ENCODE measurements at regions not wholly inside any gene's neighbourhood (a gene's known extent, or its start where the extent isn't known, plus 50 kb on each side); places are given as distances from the start of the nearest gene placed in this dataset.
"Not testable (repeated sequence)": the region's sequence is repeated elsewhere in the genome, so short reads cannot be mapped to it uniquely, and the experiment has no call there.

DNA sequence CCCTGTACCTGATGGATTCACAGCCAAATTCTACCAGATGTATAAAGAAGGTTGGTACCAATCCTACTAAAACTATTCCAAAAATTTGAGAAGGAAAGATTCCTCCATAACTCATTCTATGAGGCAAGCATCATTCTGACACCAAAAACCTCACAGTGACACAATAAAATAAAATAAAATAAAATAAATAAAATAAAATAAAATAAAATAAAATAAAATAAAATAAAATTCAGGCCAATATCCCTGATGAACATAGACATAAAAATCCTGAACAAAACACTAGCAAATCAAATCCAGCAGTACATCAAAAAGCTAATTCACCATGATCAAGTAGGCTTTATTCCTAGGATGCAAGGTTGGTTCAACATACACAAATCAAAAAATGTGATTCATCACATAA lies 108.1 kb downstream of the PROX1 start:
- DNase-seq (ENCODE audit: low spot score); intact Hi-C loops (cut with DNase I): not testable (repeated sequence)

DNA sequence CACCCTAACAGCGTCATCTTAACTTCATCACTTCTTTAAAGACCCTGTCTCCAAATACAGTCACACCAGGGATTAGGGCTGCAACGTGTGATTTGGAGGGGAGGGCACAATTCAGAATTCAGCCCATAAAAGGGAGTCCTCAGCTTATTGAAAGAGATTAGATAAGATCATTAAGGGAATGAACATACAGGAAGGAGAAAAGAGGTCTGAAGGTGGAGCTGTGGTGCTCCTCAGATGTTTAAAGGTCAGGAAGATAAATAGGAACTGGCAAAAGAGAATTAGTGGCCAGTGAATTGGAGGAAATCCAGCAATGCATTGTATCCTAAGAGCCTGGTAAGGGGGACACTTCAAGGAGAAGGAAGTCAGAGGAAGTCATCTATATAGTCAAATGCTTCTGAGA lies 113.5 kb downstream of the PROX1 start:
- intact Hi-C loops (cut with DNase I) = loop anchor here (5.0 kb wide), 1 partner anchor 724 kb away; no protein-coding TSS in a partner anchor
- no peak for DNase-seq (ENCODE audit: low spot score)

DNA sequence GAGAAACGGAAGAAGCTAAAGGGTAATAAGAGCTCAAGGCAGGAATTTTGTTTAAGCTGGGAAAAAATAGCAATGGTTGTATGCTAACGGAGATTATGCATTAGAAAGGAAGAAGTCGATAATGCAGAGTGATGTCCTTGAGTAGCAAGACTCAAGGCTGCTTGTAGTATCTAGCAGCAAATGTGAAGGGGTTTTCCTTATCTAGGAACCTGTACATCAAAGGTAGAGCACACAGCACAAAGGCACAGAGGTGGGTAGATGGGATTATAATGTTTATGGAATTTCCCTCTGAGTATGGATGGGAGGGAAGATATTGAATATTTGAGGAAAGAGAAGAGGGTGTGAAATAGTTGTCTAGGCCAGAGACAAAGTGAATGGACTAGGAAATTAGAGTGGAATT lies 114.1 kb downstream of the PROX1 start:
- intact Hi-C loops (cut with DNase I) = loop anchor here (5.0 kb wide), 1 partner anchor 725 kb away; no protein-coding TSS in a partner anchor
- no peak for DNase-seq (ENCODE audit: low spot score)

DNA sequence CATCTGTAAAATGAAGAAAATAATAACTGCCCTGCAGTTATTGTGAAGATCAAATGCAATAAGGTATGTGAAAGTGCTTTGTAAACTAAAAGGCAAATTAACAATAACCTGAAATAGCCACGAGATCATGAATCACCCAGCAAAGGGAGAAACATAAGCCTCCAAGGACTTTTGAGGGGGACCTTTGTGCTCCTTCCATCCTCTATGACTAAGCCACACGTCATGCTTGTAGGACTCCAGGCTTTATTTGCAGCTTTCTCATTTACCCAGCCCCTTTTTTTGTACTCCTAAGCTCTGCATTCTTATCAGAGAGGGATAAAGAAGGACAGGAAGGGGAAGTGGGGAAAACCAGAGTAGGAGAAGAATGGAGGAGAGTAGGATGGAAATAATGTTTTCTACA lies 115.1 kb downstream of the PROX1 start:
- DNase-seq (ENCODE audit: low spot score) = no peak
- intact Hi-C loops (cut with DNase I) = loop anchor here (5.0 kb wide), 1 partner anchor 726 kb away; no protein-coding TSS in a partner anchor

DNA sequence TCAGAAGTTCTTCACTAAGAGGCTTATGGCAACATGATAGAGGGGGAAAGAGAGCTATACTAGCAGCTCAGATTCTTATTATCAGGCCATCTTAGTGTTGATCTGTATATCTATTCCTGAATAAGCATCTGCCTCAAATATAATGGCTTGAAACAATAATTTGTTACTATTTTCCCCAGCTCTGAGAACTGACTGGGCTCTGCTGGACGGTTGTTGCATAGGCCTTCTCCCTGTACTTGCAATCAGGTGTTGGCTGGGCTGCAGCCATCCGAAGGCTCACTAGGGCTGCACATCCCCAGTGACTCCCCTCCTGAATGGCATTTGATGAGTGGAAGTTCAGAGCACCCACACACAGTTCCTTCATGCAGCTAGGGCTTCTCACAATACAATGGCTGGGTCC lies 116.0 kb downstream of the PROX1 start:
- no peak for DNase-seq (ENCODE audit: low spot score)
- intact Hi-C loops (cut with DNase I) = loop anchor here (5.0 kb wide), 1 partner anchor 726 kb away; no protein-coding TSS in a partner anchor

DNA sequence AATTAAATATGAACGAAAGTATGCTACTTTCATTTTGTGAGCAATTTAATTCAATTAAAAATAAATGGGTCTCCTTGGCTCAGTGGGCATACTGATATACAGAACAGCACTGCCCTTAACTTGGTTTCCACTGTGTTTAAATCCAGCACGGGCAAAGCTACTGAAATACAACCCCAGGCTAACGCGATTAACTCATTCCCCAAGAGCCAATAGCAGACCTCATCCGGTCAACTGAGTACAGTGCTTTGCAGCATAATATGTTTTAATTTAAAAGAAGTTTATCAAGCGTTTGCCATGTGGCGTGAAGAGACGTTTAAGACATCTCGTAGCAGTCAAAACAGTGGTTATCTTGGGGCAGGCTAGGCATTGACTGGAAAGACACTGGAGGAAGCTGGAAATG lies 118.6 kb downstream of the PROX1 start:
- intact Hi-C loops (cut with DNase I) = no loop called here
- no peak for DNase-seq (ENCODE audit: low spot score)

DNA sequence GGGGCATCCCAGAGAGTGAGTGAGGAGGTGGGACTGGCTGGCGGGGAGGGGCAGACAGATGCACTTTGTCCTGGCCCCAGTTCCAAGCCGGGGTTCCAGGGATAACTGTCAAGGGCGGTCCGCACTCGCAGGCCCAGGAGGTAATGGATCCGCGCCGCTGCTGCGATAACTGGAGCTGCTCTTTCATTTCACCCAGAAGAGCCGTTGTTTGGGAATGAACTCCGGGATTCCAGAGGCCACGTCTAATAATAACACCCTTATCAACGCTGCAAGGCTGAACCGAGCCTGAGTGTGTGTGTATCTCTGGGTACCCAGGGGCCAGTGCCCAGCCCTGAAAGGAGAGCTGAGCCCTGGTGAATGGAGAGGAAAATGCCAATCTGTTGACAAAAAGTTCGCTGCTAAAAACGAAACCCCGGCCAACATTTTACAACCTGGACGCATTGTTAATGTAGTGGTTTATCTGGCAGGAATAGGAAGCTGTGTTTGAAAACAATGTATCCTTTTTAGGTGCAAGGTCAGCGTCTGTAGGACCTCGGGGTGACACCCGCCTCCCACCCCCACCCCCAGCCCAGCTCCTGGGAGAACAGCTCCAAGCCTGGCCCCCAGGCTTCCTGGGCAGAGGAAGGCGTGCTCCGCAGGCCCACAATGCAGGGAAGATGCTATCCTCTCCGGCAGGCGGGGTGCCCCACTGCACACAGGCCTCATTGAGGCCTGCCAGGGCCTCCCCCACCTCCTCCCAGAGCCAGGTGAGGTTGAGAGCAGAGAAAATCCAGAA lies 119.7 kb downstream of the PROX1 start:
- intact Hi-C loops (cut with DNase I) = loop anchor here (1.0 kb wide), 1 partner anchor 77 kb away; no protein-coding TSS in a partner anchor
- peak; percentile 82 for DNase-seq (ENCODE audit: low spot score)

DNA sequence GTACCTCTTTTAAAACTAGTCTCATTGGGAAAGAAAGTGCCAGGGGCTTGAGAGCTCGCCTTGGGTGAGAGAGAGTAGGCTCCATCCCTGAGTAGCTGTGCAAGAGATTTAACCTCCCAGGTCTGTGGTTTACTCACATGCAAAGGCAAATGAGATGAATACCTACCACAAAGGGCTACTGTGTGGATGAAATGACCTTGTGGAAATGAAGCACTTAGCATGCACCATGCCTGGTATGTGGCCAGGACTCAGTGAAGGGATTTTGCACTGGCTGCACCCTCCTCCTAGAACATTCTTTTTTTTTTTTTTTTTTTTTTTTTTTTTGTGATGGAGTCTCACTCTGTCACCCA lies 120.3 kb downstream of the PROX1 start:
- intact Hi-C loops (cut with DNase I) = no loop called here
- DNase-seq (ENCODE audit: low spot score) = no peak

DNA sequence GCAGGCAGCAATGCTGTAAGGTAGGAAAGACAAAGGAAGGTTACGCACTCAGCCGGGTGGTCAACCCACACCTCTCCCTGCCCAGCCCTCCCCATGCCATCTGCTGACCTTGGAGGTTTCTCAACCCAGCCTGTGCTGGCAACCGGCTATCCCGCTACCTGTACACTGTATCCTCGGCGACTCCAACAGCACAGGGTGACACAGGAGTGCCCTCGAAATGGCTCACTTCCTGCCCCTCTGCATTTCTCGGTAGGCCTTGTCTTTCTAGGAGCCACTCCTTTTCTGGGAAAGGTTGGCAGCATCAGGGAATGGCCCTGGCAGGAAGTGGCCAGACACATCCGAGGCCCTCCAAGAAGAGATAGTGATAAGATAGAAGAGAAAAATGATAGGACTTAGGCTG lies 124.0 kb downstream of the PROX1 start:
- no peak for DNase-seq (ENCODE audit: low spot score)

DNA sequence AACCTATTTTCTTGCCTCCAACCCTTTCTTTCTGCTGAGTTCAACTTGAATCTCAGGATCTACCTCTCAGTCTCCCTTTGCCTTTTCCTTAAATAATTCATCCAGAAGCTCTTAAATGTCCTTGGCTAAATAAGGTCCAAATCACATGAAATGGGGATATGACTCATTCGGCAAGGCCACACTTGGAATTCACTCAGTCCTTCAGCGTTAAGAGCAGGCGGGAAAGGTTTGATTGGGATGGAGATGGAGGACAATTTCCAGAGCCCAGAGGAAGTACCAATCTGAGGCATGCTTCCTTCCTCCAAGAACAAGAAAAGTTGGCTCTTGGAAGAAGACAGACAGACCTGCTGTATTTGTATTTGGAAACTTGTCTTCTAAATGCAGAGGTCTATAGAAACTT lies 128.5 kb downstream of the PROX1 start:
- no peak for DNase-seq (ENCODE audit: low spot score)
- intact Hi-C loops (cut with DNase I) = no loop called here

More for the DNA sequence above, 124.0 kb downstream of the PROX1 start:
- intact Hi-C loops (cut with DNase I) = no loop called here

DNA sequence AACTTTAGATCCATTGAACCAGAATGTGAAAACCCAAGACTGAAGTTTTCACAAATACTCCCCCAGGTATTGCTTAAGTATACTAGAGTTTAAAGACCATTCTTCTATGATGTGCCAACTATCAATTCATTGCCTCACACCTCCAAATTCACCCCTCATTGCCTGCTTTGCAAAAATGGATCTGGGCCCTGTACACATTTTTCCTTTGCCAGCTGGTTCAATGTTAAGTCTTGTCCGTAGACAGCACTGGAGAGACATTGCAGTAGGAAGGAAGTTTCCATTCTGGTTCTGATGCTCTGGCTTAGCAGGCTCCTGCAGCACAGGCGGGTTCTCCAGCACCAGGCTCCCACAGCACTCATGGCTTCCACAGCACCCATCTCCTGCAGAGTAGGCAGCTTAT lies 130.0 kb downstream of the PROX1 start:
- intact Hi-C loops (cut with DNase I) = no loop called here
- no peak for DNase-seq (ENCODE audit: low spot score)

DNA sequence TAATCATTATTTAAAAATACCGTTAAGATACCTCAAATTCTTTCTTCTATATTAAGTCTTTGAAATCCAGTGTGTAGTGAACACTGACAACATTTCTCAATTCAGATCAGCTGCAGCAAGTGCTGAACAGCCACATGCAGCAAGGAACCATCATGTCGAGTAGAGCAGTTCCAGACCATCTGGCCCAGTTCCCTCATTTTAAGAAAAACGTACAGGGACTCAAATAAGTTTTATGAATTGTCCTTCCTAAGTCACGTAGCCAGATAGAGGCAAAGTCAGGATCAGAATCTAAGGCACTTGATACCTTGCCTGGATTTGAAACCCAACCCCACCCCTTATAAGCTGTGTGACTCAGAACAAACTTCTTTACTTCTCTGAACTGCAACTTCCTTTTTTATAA lies 132.4 kb downstream of the PROX1 start:
- intact Hi-C loops (cut with DNase I) = loop anchor here (10.0 kb wide), 1 partner anchor 995 kb away; no protein-coding TSS in a partner anchor
- DNase-seq (ENCODE audit: low spot score) = no peak

DNA sequence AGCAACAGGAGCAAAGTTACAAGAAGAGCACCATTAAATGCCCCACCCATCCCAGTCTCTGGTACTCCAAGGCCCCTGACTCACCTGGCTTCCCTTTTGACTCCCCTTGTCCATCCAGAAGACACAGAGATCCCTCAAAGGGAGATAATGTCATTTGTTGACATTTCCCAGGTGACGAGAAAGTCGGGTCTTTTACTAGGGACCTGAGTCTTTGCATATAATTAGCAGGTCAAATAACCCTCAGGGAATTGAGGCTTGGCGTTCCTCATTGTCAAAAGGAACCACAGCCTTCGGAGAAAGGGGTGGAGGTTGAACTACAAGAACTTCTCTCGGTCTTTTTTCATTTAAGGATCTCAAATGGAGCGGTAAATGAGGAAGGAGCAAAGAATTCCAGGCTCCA lies 133.2 kb downstream of the PROX1 start:
- intact Hi-C loops (cut with DNase I) = loop anchor here (10.0 kb wide), 1 partner anchor 996 kb away; no protein-coding TSS in a partner anchor
- DNase-seq (ENCODE audit: low spot score) = no peak

DNA sequence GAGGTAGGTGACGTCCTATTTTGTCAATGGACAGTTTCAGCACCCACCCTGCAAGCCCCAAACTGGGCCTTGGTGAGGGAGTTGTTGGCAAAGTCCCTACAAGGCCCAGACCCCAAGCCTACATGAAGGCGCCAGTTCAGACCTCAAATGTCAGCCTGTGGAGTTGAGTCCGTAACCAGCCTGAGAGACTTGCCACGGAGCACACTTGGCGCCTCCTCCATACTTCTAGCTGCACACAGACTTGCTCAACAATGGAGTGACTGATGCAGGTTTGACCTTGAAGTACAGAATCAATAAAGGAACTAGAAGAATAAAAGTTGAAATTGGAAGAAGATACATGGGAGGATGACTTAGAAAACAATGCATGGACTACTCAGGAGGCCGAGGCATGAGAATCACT lies 134.3 kb downstream of the PROX1 start:
- intact Hi-C loops (cut with DNase I) = loop anchor here (2.0 to 10.0 kb wide), 3 partner anchors 133 to 997 kb away; no protein-coding TSS in a partner anchor

DNA sequence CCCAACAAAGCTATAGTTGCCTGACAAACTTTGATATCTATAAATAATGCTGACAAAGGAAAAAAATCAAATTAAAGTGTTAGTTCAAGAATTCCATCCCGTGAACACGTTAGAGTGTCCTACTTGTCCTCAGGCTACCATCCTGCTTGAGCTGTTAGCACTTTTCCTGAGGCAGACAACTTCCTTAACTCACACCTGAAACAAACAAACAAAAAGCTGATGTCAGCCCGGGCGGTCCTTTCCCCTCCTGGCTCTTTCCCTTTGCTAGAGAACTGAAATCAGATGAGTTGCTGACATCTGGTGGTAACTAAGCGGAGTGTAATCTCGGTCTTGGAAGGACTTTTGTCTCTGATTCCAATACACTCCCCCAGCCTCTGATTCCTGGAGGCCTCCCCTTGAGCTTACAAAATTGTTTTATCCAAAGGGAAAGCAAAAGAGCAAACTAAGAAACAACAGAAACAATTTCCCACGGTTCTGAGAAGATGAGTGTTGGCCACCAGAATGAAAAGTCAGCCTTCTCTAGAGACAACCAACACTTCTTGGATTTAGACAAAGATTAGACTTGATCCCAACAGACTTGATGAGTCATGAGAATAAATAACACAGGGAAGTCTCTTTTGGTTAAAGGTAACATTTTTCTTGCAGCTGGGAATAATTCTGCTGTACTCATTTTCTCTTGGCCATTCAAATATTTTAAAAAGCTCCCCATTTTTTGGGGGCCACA lies 135.4 kb downstream of the PROX1 start:
- no peak for DNase-seq (ENCODE audit: low spot score)
- intact Hi-C loops (cut with DNase I) = loop anchor here (1.0 to 10.0 kb wide), 4 partner anchors 134 to 998 kb away; no protein-coding TSS in a partner anchor

More for the DNA sequence above, 134.3 kb downstream of the PROX1 start:
- DNase-seq (ENCODE audit: low spot score) = no peak

DNA sequence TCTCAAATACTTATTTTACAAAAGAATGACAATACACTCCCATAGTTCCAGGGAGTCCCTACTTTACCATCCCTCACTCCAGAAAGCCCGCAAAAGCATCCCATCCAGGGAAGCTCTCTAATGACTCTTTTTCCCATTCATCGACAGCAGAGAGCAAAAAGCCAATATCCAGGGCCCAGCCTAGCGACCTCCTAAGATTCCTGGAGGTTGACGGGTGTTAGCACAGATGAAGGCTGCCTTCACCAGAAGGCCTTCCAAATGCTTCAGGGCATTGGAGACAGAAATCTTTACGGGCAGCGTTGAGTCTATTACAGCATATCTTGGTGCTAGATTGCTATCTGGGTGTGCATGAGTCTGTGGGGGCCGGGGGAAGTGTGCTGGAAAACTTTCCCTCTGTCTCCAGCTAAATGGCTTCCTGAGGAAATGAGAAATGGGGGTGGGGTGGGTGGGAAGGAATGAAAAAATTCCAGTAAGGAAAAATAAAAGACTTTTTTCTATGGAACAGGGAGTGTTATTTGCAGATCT lies 136.6 kb downstream of the PROX1 start:
- intact Hi-C loops (cut with DNase I) = loop anchor here (10.0 kb wide), 1 partner anchor 1000 kb away; no protein-coding TSS in a partner anchor
- no peak for DNase-seq (ENCODE audit: low spot score)

DNA sequence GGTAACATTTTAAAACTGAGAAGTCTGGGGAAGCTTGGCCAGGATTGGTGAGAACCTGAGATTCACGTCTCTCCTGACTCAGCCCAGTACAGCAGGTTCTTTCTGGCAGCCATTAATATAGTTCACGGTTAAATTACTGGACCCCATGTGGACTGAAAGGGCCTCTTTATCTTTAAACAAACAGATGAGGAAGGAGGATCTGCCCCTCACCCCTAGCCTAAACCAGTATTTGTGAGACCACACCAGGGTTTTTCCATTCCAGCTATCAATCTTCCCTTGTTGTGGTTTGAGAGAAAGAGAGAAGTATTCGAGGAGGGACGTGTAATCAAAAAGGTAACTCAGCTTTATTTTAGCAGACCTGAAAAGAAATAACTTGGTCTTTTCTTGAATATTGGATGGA lies 137.1 kb downstream of the PROX1 start:
- intact Hi-C loops (cut with DNase I) = loop anchor here (5.0 to 10.0 kb wide), 2 partner anchors 883 to 1000 kb away; no protein-coding TSS in a partner anchor
- DNase-seq (ENCODE audit: low spot score) = no peak

DNA sequence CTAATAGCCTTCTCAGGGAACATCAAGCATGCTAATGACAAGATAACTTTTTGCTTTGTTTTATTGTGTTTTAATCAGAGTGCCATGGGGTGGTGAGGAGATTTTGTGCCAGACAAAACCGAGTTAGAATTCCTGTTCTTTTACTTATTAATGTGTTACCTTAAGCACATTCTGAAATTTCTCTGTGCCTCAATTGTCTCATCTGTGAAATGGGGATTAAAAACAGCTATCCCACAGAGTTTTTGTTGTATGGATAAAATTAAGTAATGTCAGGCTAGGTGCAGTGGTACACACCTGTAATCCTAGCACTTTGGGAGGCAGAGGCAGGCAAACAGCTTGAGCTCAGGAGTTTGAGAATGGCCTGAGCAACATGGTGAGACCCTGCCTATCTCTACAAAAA lies 138.0 kb downstream of the PROX1 start:
- no peak for DNase-seq (ENCODE audit: low spot score)
- intact Hi-C loops (cut with DNase I) = loop anchor here (5.0 to 10.0 kb wide), 2 partner anchors 884 to 1001 kb away; no protein-coding TSS in a partner anchor

DNA sequence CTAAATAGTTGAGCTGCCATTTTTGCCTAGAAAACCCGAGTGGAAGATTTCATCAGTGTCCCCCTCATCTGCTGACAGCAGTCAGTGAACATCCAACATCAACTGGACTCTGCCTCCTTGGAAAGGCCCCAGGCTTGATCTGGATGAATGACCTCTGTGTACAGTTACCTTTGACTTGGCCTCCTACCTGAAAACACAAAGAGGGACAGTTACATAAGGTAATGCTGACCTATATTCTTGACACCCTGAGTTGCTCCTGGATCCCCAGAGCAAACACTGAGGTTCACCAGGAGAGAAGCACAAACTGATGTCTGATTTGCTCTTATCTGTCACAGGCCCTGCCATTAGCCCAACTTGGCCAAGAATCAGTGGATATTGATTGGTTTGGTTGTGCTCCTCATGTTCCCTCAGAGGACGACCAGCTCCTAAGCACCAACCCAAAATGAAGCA lies 138.9 kb downstream of the PROX1 start:
- DNase-seq (ENCODE audit: low spot score) = no peak
- intact Hi-C loops (cut with DNase I) = loop anchor here (5.0 to 10.0 kb wide), 2 partner anchors 884 to 1002 kb away; no protein-coding TSS in a partner anchor

DNA sequence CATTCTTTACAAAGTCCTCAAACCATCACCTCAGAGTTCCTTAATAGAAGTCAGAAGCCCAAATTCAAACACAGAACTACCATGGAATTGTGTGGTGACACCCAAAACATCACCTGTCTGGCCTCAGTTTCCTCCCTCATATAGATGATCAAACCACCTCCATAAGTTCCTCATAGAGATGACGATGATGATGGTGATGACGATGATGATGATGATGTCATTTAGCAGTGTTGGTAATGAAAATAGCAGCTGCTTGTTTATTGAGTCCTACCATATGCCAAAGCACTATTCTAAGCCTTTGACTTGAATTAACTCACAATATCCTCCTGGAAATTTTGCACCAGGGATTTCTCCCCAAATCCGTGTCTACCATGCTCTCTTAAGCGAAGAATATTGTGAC lies 139.9 kb downstream of the PROX1 start:
- intact Hi-C loops (cut with DNase I) = loop anchor here (5.0 to 10.0 kb wide), 2 partner anchors 885 to 1003 kb away; no protein-coding TSS in a partner anchor
- DNase-seq (ENCODE audit: low spot score) = no peak

All from cardiac septum (tissue), 1 donor.